GM18505 (cell line): ENCODE measurements at regions not wholly inside any gene's neighbourhood (a gene's known extent, or its start where the extent isn't known, plus 50 kb on each side); places are given as distances from the start of the nearest gene placed in this dataset.

Experiments
- ATAC-seq: cut with Tn5 transposase; IDR thresholded peaks from one replicate; pipeline ENCODE4 v1.9.1; 2021; ENCODE audit not compliant: unreplicated experiment
- POLR2A ChIP-seq: IDR thresholded peaks from 4 replicates; pipeline ENCODE4 v1.6.1; 2011; ENCODE audit warnings: borderline replicate concordance; ENCODE audit not compliant: insufficient read depth, insufficient read length; ENCODE audit errors: extremely low read depth

DNA sequence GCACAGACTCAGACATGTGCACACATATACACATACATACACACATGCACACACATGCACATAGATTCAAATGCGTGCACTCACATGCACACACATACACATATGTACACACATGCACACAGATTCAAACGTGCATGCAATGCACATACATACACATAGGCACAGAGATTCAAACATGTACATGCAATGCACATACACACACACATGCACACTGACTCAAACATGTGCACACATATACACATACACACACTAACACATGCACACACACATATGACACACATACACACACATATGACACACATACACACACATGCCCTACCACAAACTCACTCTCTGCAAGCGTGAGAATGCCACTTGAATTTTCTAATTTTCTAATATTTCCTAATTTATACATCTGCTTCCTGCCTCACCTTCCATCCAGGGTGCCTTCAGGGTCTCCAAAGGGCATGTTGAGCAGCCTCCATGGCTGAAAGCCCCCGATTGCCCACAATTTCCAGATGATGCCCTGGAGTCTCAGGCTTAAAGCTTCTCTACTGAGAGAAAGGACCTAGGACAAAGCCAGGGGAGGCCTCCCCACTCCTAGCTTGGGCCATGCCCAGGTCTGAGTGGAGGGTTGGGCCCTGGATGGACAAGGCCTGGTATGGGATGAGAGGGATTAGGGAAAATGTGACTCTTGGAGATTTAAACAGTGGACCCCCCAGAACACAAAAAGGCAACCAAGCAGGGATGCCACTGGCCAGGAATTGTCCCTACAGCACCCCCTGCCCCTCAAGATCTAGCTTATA, 487.1 kb downstream of the TCERG1L start:
- no peak for ATAC-seq
- TF ChIP-seq POLR2A = no peak

DNA sequence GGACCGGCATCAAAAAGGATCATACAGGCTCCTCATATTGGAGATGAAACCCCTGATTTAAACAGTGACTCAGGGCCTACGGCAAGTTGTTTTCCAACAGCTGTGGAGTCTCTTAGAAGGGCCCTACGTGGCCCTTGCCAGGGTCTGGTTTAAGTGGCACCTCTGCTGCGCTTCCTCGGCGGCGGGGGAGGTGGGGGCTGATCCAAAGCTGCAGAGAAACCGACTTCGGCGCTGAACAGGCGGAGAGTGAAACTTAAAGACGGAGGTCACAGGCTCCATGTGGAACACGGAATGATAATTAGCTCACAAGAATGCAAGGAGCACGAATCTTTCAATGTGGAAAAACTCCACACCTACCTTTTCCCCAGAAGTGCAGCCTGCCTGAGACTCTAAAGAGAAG, 477.9 kb downstream of the TCERG1L start:
- ATAC-seq = no peak
- TF ChIP-seq POLR2A = no peak

DNA sequence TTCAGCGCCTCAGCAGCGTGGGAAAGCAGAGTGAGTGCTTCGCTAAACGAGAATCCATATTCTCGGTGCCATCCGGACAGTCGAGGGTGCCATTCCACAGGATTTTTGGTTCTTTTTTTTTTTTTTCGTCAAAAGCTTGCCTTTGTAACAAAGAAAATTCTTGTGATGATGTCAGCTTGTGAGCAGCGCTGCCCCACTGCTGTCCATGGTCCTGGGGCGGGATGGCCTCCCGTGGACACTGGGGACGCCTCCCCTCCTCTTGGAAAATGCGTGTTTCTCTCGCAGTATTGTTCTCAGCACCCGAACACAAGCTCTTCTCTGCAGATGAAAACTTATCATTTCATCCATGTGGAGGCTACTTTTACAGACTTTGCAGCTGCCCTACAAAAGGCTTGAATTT, 477.4 kb downstream of the TCERG1L start:
- no peak for ATAC-seq
- no peak for TF ChIP-seq POLR2A

DNA sequence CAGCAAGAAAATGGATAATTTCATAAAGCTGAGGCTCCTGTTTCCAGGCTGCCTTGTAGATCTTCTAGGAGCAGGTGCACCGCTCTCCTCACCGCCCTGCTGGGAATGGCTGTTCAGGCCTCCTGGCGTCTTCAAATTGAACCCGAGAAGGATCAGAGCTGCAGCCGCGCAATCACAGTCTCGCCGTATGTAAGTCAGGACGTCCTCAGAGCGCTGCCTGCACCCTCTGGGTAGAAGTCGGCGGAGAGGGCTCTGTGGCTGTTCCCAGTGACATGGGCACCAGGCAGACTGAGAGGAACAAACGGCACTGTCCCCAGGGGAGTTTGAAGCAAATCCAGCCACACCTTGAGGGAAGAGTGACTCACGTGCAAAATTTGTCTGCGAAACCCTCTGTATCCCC, 476.9 kb downstream of the TCERG1L start:
- ATAC-seq = no peak
- no peak for TF ChIP-seq POLR2A

DNA sequence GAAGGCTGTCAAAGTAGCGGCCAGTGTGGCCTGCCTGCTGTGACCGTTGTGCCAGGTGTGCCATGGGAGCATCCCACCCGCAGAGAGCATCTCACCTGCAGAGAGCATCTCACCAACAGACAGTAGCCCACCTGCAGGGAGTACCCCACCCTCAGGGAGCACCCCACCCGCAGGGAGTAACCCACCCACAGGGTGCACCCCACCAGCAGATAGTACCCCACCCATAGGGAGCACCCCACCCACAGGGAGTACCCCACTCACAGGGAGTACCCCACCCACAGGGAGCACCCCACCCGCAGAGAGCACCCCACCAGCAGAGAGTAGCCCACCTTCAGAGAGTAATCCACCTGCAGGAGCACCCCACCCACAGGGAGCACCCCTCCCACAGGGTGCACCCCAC, 476.5 kb downstream of the TCERG1L start:
- no peak for ATAC-seq
- TF ChIP-seq POLR2A = no peak

DNA sequence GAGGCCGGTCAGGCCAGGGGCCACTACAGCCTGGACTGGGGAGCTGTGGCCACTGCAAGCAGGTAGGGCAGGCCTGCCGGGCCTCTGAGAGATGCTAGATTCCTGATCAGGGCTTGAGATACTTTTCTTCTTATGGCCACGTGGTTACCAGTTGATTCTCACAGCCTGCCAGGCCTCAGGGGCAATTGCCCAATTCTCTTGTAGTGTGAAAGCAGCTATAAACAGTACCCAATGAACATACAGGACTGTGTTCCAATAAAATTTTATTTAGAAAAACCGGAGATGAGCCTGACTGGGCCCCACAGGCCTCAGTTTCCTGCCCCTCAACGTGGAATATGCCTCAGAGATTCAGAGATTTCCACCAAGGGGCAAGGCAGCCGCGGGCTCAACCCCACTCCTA, 475.2 kb downstream of the TCERG1L start:
- ATAC-seq = no peak
- no peak for TF ChIP-seq POLR2A

DNA sequence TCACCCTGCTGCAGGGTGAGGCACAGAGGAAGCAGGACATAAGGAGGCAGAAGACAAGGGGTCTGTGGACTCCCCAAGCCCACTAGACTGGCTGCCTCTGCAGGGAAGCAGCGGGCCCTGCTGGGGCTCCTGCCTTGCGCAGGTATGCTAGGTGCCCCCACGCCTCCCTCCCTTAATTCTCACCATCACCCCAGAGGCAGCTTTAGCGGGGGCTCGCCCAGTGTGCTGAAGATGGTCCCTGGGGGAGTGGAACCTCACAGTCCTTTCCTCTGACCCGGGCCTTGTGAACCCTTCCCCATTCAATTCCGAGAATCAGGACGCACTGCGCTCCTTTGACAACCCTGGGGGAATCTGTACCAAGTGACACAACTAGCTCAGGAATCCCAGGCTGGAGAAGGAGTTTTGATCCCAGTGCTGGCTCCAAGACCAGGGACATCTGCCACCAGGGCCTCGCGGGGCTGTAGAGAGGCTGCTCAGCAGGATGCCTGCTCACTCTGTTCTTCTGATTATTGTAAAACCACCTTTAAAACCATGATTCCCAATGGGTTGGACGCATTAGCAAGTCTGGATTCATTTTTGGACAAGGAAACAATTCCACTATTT, 468.4 kb downstream of the TCERG1L start:
- no peak for TF ChIP-seq POLR2A

DNA sequence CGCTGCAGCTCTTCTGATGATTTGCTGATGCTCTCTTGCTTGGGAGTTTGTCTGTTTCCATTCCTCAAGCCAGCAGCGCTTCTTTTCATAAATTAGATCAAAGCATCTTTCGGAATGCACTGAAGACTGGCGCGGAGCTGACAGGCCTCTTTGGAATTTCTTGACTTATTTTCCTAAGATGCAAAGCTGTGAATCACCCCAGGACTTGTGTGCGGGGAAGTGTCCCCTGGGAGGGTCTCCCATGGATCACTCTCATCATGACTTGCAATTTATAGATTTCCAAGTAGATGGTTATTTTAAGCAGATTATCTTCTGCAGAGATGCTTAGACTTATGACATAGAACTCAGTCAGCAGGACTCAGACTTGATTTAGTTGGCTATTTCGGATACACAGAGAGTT, 467.2 kb downstream of the TCERG1L start:
- ATAC-seq = no peak
- TF ChIP-seq POLR2A = no peak

More for the DNA sequence above, 468.4 kb downstream of the TCERG1L start:
- no peak for ATAC-seq

DNA sequence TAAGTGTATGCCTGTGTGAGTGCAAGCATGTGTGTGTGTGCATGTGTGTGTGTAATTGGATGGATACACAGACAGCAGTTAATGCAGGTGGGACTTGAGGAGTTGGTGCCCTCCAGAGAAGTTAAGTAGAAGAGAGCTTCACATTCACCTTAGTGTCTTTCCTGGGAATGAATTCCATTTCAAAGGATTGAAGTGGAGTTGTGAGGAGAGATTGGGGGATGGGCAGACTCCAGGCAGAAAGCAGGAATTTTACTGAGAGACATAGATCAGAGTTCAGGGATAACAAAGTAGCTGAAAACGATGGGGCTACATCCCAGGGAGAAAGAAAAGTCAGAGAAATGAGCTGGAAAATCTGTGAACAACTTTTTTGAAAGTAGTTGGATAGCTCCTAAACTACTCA, 464.4 kb downstream of the TCERG1L start:
- no peak for TF ChIP-seq POLR2A

DNA sequence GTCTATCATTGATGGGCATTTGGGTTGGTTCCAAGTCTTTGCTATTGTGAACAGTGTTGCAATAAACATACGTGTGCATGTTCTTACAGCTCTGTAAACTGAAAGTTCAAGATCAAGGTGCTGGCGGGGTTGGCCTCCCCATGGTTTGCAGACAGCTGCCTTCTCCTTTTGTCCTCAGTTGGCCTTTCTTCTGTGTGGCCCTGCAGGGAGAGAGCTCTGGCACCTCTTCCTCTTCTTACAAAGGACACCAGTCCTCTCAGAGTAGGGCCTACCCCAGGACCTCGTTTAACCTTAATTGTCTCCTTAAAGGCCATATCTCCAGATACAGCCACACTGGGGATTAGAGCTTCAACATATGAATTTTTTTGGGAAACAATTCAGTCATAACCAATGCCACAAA, 462.7 kb downstream of the TCERG1L start:
- no peak for TF ChIP-seq POLR2A
- no peak for ATAC-seq

More for the DNA sequence above, 464.4 kb downstream of the TCERG1L start:
- no peak for ATAC-seq

DNA sequence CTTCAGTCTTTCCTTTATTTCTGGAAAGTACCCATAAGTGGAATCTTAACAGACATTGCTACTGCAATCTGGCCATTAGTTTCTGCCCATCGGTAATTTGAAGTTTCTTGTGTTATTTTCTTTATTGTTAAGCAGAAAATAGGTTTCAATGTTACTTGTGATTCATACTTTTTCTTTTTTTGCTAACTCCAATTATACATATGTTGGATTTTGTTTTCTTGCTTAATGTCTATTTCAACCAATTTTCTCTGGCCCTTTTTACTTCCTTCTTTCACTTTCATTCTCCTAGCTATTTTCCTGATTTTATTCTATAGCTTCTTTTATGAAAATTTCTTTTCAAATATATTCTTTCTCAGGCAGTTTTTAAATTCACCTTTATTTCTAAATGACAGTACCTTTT, 457.4 kb downstream of the TCERG1L start:
- no peak for ATAC-seq
- TF ChIP-seq POLR2A = no peak

DNA sequence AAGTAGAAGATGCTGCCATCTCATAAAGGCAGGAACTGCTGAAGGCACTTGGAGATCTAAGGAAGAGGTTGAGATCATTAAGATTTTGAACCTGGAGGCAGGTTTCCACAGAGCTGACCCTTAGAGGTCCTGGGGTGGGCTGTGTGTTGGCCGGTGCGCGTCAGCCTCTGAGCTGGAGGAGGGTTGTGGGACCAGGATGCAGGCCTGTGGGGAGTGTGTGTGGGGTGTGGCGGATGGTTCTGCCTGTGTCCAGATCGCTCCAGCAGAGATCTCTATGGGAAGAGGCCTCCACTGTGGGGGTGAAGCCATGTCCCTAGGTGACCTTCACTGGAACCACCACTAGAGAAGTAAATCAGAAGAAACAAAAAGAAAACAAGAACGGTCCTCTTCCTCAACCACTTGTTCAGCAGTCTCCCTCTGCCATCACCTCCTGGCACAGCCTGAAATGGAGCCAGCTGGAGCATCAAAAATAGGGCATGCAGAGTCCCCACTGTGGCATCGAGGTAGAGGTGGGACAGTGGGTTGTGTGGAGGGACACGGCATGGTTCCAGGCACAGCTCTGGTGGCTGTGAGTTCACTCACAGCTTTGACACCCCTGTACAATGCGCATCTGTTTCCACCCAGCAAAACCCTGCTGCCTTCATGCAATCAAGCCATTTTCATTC, 453.8 kb downstream of the TCERG1L start:
- ATAC-seq = no peak
- no peak for TF ChIP-seq POLR2A

DNA sequence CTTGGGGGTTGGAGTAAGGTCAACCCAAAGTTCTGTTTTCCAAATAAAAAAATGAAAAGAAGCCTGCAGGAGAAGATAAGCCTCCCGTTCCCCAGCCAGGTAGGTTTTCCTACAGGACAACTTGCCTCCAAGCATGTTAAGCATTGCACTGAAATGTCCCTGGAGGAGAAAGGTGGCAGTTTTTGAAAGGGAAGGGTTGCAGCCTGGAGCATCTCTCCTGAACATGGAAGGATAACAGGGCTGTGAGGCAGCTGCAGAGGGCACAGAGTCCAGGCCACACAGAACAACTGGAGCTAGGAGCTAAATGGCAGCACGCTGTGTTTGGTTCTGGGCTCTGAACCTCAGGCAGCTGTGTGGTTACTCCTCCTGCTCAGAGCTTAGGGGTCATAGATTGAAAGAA, 452.9 kb downstream of the TCERG1L start:
- no peak for ATAC-seq
- no peak for TF ChIP-seq POLR2A

DNA sequence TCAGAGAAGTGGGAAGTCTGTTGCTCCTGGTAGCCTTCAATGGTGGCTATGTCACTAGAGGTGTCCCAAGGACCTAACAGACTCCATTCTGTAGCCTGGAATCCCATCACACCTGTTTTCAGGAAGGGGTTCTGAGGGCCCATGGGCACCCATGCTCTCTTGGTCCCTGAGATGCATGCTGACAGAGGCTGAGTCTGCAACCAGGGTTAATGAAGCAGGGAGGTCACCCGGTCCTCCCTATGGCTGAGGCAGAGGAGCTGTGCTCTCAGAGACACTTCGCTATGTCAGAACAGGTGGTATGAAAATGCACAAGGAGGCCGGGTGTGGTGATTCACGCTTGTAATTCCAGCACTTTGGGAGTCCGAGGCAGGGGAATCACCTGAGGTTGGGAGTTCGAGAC, 452.1 kb downstream of the TCERG1L start:
- TF ChIP-seq POLR2A = no peak
- ATAC-seq = no peak

DNA sequence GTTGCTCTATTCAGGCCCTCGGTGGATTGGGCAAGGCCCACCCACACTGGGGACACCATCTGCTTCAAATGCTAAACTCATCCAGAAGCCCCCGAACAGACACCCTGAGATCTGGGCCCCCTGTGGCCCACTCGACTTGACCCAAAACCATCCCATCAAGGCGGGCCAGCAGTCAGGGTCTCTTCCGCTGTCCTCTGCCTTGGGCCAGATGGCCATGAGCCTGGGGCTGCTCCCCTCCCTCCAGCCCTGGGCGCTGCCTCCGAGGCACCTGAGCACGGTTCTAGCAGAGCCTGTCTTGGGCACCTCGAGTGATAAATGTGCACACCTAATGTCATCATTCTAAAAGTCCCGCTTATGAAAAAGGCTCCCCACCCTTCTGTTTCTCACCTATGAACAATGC, 449.4 kb downstream of the TCERG1L start:
- ATAC-seq = no peak
- TF ChIP-seq POLR2A = no peak

DNA sequence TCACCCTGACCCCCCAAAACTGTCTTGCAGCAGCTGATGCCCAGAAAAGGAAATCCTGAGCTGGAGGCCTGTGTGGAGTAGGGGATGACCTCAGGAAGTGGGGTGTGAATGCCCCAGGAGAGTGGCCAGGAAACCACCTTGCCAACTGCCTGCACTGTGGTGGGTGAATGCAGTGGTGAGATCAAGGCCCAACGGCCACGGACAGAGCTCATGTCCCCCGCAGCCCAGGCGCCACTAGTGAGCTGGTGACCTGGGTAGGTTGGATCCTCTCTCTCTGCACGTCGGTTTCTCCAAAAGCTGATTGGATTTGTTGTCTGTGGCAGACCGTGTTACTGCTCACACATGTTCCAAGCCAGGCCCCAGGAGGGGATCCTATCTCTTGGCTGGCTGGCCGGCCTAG, 448.9 kb downstream of the TCERG1L start:
- no peak for ATAC-seq
- no peak for TF ChIP-seq POLR2A
